Lower leg skin (tissue), 3 donors: ENCODE measurements at regions not wholly inside any gene's neighbourhood (a gene's known extent, or its start where the extent isn't known, plus 50 kb on each side); places are given as distances from the start of the nearest gene placed in this dataset.

ENCODE experiments used
- POLR2A ChIP-seq, 2 donors: fragments of 450-650 bp; IDR thresholded peaks; one replicate each; pipeline ENCODE4 v1.6.1; 2016 to 2017; ENCODE audit warnings: antibody characterized with exemption in 2 of 2, mild to moderate bottlenecking in 1 of 2, moderate library complexity in 1 of 2
- TF ChIP-seq, protein P1 (sequence below), 3 donors: fragments of 450-650 bp; IDR thresholded peaks; one replicate each; pipeline ENCODE4 v1.5.1; 2016; ENCODE audit warnings: antibody characterized with exemption in 3 of 3, mild to moderate bottlenecking in 3 of 3, moderate library complexity in 2 of 3

DNA sequence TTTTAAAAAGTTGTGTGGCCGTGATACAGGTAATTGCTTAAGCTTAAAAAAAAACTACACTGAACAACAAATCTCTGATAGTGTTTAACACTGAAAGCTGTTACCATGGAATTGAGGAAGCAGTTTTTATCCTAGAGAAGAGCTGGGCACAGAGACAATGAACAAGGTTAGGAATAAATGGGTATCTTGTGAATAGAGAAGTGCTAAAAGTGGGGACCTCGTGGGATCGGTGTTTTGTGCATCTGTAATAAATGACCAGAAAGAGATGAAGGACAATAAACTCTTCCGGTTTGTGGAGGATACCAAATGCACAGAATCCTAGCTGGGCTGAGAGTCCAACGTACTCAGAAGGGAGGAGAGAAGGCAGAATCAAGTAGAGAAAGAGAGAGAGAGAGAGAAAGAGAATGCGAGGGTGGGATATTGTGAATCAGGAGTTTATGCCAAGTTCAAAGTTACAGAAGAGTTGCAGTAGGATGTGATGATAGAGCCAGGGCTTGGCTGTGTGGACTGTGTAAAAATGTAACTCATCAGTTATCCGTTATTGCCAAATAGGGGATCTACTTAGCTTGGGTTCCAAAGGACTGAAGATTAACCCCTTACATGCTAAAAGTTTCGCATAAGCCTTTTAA, 148.9 kb downstream of the IL20RB start:
- TF ChIP-seq, protein P1, sequence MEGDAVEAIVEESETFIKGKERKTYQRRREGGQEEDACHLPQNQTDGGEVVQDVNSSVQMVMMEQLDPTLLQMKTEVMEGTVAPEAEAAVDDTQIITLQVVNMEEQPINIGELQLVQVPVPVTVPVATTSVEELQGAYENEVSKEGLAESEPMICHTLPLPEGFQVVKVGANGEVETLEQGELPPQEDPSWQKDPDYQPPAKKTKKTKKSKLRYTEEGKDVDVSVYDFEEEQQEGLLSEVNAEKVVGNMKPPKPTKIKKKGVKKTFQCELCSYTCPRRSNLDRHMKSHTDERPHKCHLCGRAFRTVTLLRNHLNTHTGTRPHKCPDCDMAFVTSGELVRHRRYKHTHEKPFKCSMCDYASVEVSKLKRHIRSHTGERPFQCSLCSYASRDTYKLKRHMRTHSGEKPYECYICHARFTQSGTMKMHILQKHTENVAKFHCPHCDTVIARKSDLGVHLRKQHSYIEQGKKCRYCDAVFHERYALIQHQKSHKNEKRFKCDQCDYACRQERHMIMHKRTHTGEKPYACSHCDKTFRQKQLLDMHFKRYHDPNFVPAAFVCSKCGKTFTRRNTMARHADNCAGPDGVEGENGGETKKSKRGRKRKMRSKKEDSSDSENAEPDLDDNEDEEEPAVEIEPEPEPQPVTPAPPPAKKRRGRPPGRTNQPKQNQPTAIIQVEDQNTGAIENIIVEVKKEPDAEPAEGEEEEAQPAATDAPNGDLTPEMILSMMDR (IDR thresholded peaks at IDR 0.05) = no peak
- no peak for TF ChIP-seq POLR2A (IDR thresholded peaks at IDR 0.05)
